Caco-2 (cell line): ENCODE measurements at regions not wholly inside any gene's neighbourhood (a gene's known extent, or its start where the extent isn't known, plus 50 kb on each side); places are given as distances from the start of the nearest gene placed in this dataset.

ENCODE experiments used
- BruUV-seq: library from RNA; stranded (reverse); fragments of 400-500 nt; replicated peaks from 2 replicates; lab custom pipeline; 2021; lab: Mats Ljungman, UMichigan
- CTCF ChIA-PET: fragments of 300-600 bp; sonication (Branson Sonifier 250); formaldehyde crosslinking; loops from one replicate; lab custom pipeline; 2022; ENCODE audit warnings: antibody characterized with exemption; lab: Charles Lee
- POLR2A ChIA-PET: fragments of 300-600 bp; sonication (Branson Sonifier 250); formaldehyde crosslinking; loops from one replicate; lab custom pipeline; 2022; ENCODE audit warnings: antibody characterized with exemption; lab: Charles Lee
- DNase-seq, 2 experiments: peaks; one replicate each; pipeline versions ENCODE4 v3.0.0 to v3.0.0-alpha.2; 2020 to 2022
- H3K27me3 ChIP-seq: replicated peaks from 2 replicates; pipeline ENCODE4 v1.6.0; 2011; ENCODE audit warnings: low read length; ENCODE audit not compliant: control insufficient read depth, insufficient read depth
- H3K36me3 ChIP-seq: 2 replicates; pipeline ENCODE4 v1.5.1; 2011; ENCODE audit warnings: low read length; ENCODE audit not compliant: control insufficient read depth, insufficient read depth
- H3K4me1 ChIP-seq: fragments of 250-450 bp; sonication (Bioruptor Pico); 2 replicates; pipeline ENCODE4 v1.5.1; 2020; ENCODE audit warnings: mild to moderate bottlenecking
- H3K4me3 ChIP-seq: 2 replicates; pipeline ENCODE4 v1.5.1; 2011; ENCODE audit warnings: low read depth, mild to moderate bottlenecking, control low read depth, low read length
- H3K9me3 ChIP-seq: fragments of 250-450 bp; sonication (Bioruptor Pico); 2 replicates; pipeline ENCODE4 v1.5.1; 2020; ENCODE audit warnings: mild to moderate bottlenecking, moderate library complexity
- H3K27ac Mint-ChIP-seq: one replicate; pipeline ENCODE4 v1.8.0; 2022; ENCODE audit warnings: mixed read lengths; ENCODE audit not compliant: unreplicated experiment
- H3K27me3 Mint-ChIP-seq: one replicate; pipeline ENCODE4 v1.8.0; 2022; ENCODE audit warnings: mixed read lengths; ENCODE audit not compliant: insufficient read depth, unreplicated experiment
- H3K36me3 Mint-ChIP-seq: one replicate; pipeline ENCODE4 v1.8.0; 2022; ENCODE audit warnings: mild to moderate bottlenecking, mixed read lengths; ENCODE audit not compliant: insufficient read depth, unreplicated experiment
- H3K4me1 Mint-ChIP-seq: one replicate; pipeline ENCODE4 v1.8.0; 2022; ENCODE audit warnings: low read depth, mixed read lengths; ENCODE audit not compliant: unreplicated experiment
- H3K4me3 Mint-ChIP-seq: one replicate; pipeline ENCODE4 v1.8.0; 2022; ENCODE audit warnings: mild to moderate bottlenecking, moderate library complexity, mixed read lengths; ENCODE audit not compliant: unreplicated experiment
- H3K9me3 Mint-ChIP-seq: one replicate; pipeline ENCODE4 v1.8.0; 2022; ENCODE audit warnings: mixed read lengths; ENCODE audit not compliant: unreplicated experiment
- intact Hi-C: fragments of 100-400 bp; cut with micrococcal nuclease; formaldehyde crosslinking; loops from one replicate; pipeline ENCODE4 v1.10.0; 2022; ENCODE audit not compliant: unreplicated experiment
- TF ChIP-seq, protein P1 (sequence below), 2 experiments: fragments of 200-600 bp in 1 of 2; IDR thresholded peaks; 1 replicate in 1 of 2; 2 replicates in 1 of 2; pipeline versions ENCODE4 v1.5.1 to v1.8.0; 2011 to 2022; ENCODE audit warnings: antibody characterized with exemption in 1 of 2, control low read depth in 1 of 2, inconsistent platforms in 1 of 2, low read depth in 1 of 2, low read length in 1 of 2, mild to moderate bottlenecking in 1 of 2, moderate library complexity in 1 of 2; ENCODE audit not compliant: insufficient read depth in 1 of 2, severe bottlenecking in 1 of 2, unreplicated experiment in 1 of 2

DNA sequence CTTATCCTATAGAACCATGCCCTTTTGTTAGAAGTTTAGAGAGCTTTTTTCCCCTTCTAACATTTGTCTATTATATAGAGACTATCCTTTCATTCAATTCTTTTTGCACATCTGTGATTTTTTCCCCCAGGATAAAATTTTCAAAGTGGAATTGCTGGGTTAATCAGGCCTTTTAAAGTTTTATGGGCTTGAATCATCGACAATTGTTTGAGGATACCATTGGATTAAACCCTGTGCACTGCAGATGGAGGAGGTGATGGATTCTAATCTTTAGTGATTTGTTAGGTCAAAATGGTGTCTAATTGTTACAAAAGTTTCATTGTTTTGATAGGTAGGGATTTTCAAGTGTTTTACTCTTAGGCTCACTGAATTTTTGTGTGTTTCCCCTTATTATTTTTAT is 463.7 kb upstream of the CFAP20DC start:
- BruUV-seq = no TSS peak
- Mint-ChIP-seq H3K27ac (no peak overlapping the region), H3K9me3 (no peaks in the 10 kb centered on the region), H3K4me3 (no peak overlapping the region), H3K27me3 (peaks cover 17% of the 10 kb centered on the region), H3K4me1 (no peaks in the 10 kb centered on the region), H3K36me3 (no peaks in the 10 kb centered on the region)
- no peak for DNase-seq
- H3K4me3 ChIP-seq = no peak overlapping the region
- POLR2A ChIA-PET = no interaction called here
- CTCF ChIA-PET = no interaction called here
- H3K4me1 ChIP-seq = no peaks in the 10 kb centered on the region
- no peaks in the 10 kb centered on the region for H3K36me3 ChIP-seq
- H3K27me3 ChIP-seq = no peaks in the 10 kb centered on the region; the same call in 1 of the 2 replicates
- intact Hi-C loops = no loop called here
- TF ChIP-seq, protein P1, sequence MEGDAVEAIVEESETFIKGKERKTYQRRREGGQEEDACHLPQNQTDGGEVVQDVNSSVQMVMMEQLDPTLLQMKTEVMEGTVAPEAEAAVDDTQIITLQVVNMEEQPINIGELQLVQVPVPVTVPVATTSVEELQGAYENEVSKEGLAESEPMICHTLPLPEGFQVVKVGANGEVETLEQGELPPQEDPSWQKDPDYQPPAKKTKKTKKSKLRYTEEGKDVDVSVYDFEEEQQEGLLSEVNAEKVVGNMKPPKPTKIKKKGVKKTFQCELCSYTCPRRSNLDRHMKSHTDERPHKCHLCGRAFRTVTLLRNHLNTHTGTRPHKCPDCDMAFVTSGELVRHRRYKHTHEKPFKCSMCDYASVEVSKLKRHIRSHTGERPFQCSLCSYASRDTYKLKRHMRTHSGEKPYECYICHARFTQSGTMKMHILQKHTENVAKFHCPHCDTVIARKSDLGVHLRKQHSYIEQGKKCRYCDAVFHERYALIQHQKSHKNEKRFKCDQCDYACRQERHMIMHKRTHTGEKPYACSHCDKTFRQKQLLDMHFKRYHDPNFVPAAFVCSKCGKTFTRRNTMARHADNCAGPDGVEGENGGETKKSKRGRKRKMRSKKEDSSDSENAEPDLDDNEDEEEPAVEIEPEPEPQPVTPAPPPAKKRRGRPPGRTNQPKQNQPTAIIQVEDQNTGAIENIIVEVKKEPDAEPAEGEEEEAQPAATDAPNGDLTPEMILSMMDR (IDR thresholded peaks at IDR 0.05; ENCODE audit: insufficient read depth in 1 of 2, low read depth in 1 of 2, low read length in 1 of 2, severe bottlenecking in 1 of 2, unreplicated experiment in 1 of 2) = no peak
- no peaks in the 10 kb centered on the region for H3K9me3 ChIP-seq

- no peak for DNase-seq
- H3K4me1 Mint-ChIP-seq = no peaks in the 10 kb centered on the region
- no peaks in the 10 kb centered on the region for H3K9me3 Mint-ChIP-seq
- no TSS peak for BruUV-seq
- ChIA-PET CTCF (no interaction called here), POLR2A (no interaction called here)
- Histone ChIP-seq H3K4me3 (no peak overlapping the region), H3K9me3 (no peaks in the 10 kb centered on the region), H3K27me3 (no peaks in the 10 kb centered on the region; the same call in 1 of the 2 replicates), H3K4me1 (no peaks in the 10 kb centered on the region), H3K36me3 (no peaks in the 10 kb centered on the region)
- H3K27ac Mint-ChIP-seq = no peak overlapping the region
- TF ChIP-seq, protein P1 (IDR thresholded peaks at IDR 0.05; ENCODE audit: insufficient read depth in 1 of 2, low read depth in 1 of 2, low read length in 1 of 2, severe bottlenecking in 1 of 2, unreplicated experiment in 1 of 2) = no peak
- H3K27me3 Mint-ChIP-seq = peaks cover 17% of the 10 kb centered on the region
- H3K36me3 Mint-ChIP-seq = no peaks in the 10 kb centered on the region
- H3K4me3 Mint-ChIP-seq = no peak overlapping the region
- intact Hi-C loops = no loop called here
These were observed 462.2 kb upstream of the CFAP20DC start for GRCh38 chr3:59512066-59512465.

- CTCF ChIA-PET = no interaction called here
These were observed 460.8 kb upstream of the CFAP20DC start for GRCh38 chr3:59510576-59510975.

More at GRCh38 chr3:59510576-59510975, 460.8 kb upstream of the CFAP20DC start:
- Mint-ChIP-seq H3K4me1 (no peaks in the 10 kb centered on the region), H3K36me3 (no peaks in the 10 kb centered on the region), H3K27ac (no peak overlapping the region), H3K4me3 (no peak overlapping the region), H3K9me3 (no peaks in the 10 kb centered on the region), H3K27me3 (peaks cover 17% of the 10 kb centered on the region)
- no peaks in the 10 kb centered on the region for H3K9me3 ChIP-seq
- POLR2A ChIA-PET = no interaction called here
- no peaks in the 10 kb centered on the region for H3K36me3 ChIP-seq
- H3K4me3 ChIP-seq = no peak overlapping the region
- DNase-seq = no peak
- no TSS peak for BruUV-seq
- no peaks in the 10 kb centered on the region; the same call in 1 of the 2 replicates for H3K27me3 ChIP-seq
- H3K4me1 ChIP-seq = no peaks in the 10 kb centered on the region
- TF ChIP-seq, protein P1 (IDR thresholded peaks at IDR 0.05; ENCODE audit: insufficient read depth in 1 of 2, low read depth in 1 of 2, low read length in 1 of 2, severe bottlenecking in 1 of 2, unreplicated experiment in 1 of 2) = no peak
- intact Hi-C loops = no loop called here
